SK-N-SH treated with all-trans-retinoic acid at 6 μM for 48 hours (cell line): ENCODE measurements at regions not wholly inside any gene's neighbourhood (a gene's known extent, or its start where the extent isn't known, plus 50 kb on each side); places are given as distances from the start of the nearest gene placed in this dataset.

Source experiments
- BACH2 ChIP-seq: fragments of 250-450 bp; sonication (Bioruptor Pico); IDR thresholded peaks from 2 replicates; pipeline ENCODE4 v1.9.0; 2021; ENCODE audit warnings: mild to moderate bottlenecking, borderline replicate concordance
- PPARA ChIP-seq: fragments of 250-450 bp; sonication (Bioruptor Pico); IDR thresholded peaks from 2 replicates; pipeline ENCODE4 v1.5.0; 2020; ENCODE audit warnings: mild to moderate bottlenecking, borderline replicate concordance
- TOX ChIP-seq: fragments of 250-450 bp; sonication (Bioruptor Pico); IDR thresholded peaks from 2 replicates; pipeline ENCODE4 v1.8.0; 2021; ENCODE audit warnings: mild to moderate bottlenecking, moderate library complexity, borderline replicate concordance
- ZFP30 ChIP-seq: fragments of 450-650 bp; formaldehyde crosslinking; IDR thresholded peaks from 2 replicates; pipeline ENCODE4 v1.5.0; 2022; ENCODE audit warnings: mild to moderate bottlenecking, moderate library complexity
- TF ChIP-seq, protein P1 (sequence below): fragments of 250-450 bp; sonication (Bioruptor Pico); IDR thresholded peaks from 2 replicates; pipeline ENCODE4 v1.8.0; 2020; ENCODE audit warnings: mild to moderate bottlenecking, moderate library complexity, borderline replicate concordance

DNA sequence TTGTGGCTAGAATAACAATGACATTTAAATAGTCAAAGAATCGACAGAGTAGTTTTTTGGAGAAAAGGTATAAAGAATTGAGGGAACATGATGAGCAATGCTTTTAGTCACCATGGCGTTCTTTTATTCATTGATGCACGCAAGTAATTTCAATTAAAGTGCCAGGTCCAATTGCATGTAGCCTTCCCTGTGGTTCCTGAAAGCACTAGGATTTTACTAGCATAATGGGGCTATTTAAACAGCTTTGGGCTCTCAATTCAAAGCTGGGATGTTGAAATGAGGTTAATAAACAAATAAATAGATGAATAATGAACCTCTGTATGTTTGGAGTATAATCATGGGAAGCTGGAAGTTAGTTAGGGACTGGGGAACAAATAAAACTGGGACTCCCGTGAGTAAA, 121.2 kb upstream of the GAP43 start:
- TF ChIP-seq BACH2 (CRISPR knock-in tag) (no peak), ZFP30 (no peak), PPARA (no peak), TOX (CRISPR knock-in tag) (no peak)
- TF ChIP-seq, protein P1, sequence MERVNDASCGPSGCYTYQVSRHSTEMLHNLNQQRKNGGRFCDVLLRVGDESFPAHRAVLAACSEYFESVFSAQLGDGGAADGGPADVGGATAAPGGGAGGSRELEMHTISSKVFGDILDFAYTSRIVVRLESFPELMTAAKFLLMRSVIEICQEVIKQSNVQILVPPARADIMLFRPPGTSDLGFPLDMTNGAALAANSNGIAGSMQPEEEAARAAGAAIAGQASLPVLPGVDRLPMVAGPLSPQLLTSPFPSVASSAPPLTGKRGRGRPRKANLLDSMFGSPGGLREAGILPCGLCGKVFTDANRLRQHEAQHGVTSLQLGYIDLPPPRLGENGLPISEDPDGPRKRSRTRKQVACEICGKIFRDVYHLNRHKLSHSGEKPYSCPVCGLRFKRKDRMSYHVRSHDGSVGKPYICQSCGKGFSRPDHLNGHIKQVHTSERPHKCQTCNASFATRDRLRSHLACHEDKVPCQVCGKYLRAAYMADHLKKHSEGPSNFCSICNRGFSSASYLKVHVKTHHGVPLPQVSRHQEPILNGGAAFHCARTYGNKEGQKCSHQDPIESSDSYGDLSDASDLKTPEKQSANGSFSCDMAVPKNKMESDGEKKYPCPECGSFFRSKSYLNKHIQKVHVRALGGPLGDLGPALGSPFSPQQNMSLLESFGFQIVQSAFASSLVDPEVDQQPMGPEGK (CRISPR knock-in tag): no peak
